Fibroblast of villous mesenchyme (primary cell): ENCODE measurements at regions not wholly inside any gene's neighbourhood (a gene's known extent, or its start where the extent isn't known, plus 50 kb on each side); places are given as distances from the start of the nearest gene placed in this dataset.

Experiments used
- DNase-seq: peaks from one replicate; pipeline ENCODE4 v3.0.0-alpha.2; 2010; ENCODE audit warnings: low read depth
- H3K4me3 ChIP-seq: 2 replicates; pipeline ENCODE4 v1.5.1; 2011; ENCODE audit warnings: low read depth, mild to moderate bottlenecking, low read length
- CTCF ChIP-seq: IDR thresholded peaks from 2 replicates; pipeline ENCODE4 v1.5.1; 2012; ENCODE audit warnings: low read depth, mild to moderate bottlenecking, low read length; ENCODE audit not compliant: insufficient read depth

GRCh38 chr7:131800008-131800407, 243.6 kb upstream of the PODXL start:
- H3K4me3 ChIP-seq: no peak overlapping the region
- TF ChIP-seq CTCF: no peak
- no peak for DNase-seq

GRCh38 chr7:131797841-131798240, 241.4 kb upstream of the PODXL start:
- no peak for TF ChIP-seq CTCF
- no peak for DNase-seq
- no peak overlapping the region for H3K4me3 ChIP-seq

- no peak for TF ChIP-seq CTCF
Measured at GRCh38 chr7:131795400-131795799, 239.0 kb upstream of the PODXL start.

GRCh38 chr7:131792311-131792710, 235.9 kb upstream of the PODXL start:
- no peak overlapping the region for H3K4me3 ChIP-seq
- TF ChIP-seq CTCF: no peak
- DNase-seq: no peak

More at GRCh38 chr7:131795400-131795799, 239.0 kb upstream of the PODXL start:
- DNase-seq: no peak
- no peak overlapping the region for H3K4me3 ChIP-seq

- no peak overlapping the region for H3K4me3 ChIP-seq
- DNase-seq: no peak
- TF ChIP-seq CTCF: no peak
Measured at GRCh38 chr7:131787101-131787500, 230.7 kb upstream of the PODXL start.

GRCh38 chr7:131786204-131786603, 229.8 kb upstream of the PODXL start:
- no peak for DNase-seq
- no peak for TF ChIP-seq CTCF
- no peak overlapping the region for H3K4me3 ChIP-seq

- TF ChIP-seq CTCF: no peak
Measured at GRCh38 chr7:131778601-131779000, 222.2 kb upstream of the PODXL start.

More at GRCh38 chr7:131778601-131779000, 222.2 kb upstream of the PODXL start:
- no peak overlapping the region for H3K4me3 ChIP-seq
- DNase-seq: no peak
